Stomach (tissue), 4 donors: ENCODE measurements at regions not wholly inside any gene's neighbourhood (a gene's known extent, or its start where the extent isn't known, plus 50 kb on each side); places are given as distances from the start of the nearest gene placed in this dataset.

Source experiments
- CTCF ChIP-seq, 7 experiments: fragments of 450-650 bp in 4 of 7; fragments of 200-600 bp in 3 of 7; sonication (generic) in 3 of 7; IDR thresholded peaks; one replicate each; pipeline ENCODE4 v1.5.1; 2016 to 2019; ENCODE audit warnings: antibody characterized with exemption in 7 of 7, control low read depth in 2 of 7, mild to moderate bottlenecking in 1 of 7
- EP300 ChIP-seq: sonication (generic); formaldehyde crosslinking; IDR thresholded peaks from one replicate; pipeline ENCODE4 v1.6.1; 2017; ENCODE audit warnings: antibody characterized with exemption
- POLR2A ChIP-seq, 4 donors: fragments of 450-650 bp; IDR thresholded peaks; one replicate each; pipeline ENCODE4 v1.6.1; 2016; ENCODE audit warnings: antibody characterized with exemption in 4 of 4, control low read depth in 2 of 4, mild to moderate bottlenecking in 1 of 4, moderate library complexity in 1 of 4
- POLR2AphosphoS5 ChIP-seq, 3 donors: sonication (generic); formaldehyde crosslinking; IDR thresholded peaks; one replicate each; pipeline ENCODE4 v1.6.1; 2016; ENCODE audit warnings: antibody characterized with exemption in 3 of 3

GRCh38 chr10:108230478-108231170 is 1066.1 kb upstream of the SORCS1 start:
- TF ChIP-seq CTCF (IDR thresholded peaks at IDR 0.05) (no peak), POLR2AphosphoS5 (IDR thresholded peaks at IDR 0.05) (no peak), EP300 (no peak), POLR2A (IDR thresholded peaks at IDR 0.05) (no peak)
